ENCODE measurements at regions not wholly inside any gene's neighbourhood (a gene's known extent, or its start where the extent isn't known, plus 50 kb on each side); places are given as distances from the start of the nearest gene placed in this dataset.
"Not testable (repeated sequence)": the region's sequence is repeated elsewhere in the genome, so short reads cannot be mapped to it uniquely, and the experiment has no call there.

GRCh38 chr13:58991826-58992477 is 1171.8 kb downstream of the DIAPH3 start:
- DNase-seq (ENCODE audit: low spot score) = no peak

- no peak for DNase-seq (ENCODE audit: low spot score)
These were observed 1171.2 kb downstream of the DIAPH3 start for GRCh38 chr13:58992478-58993042.

- no peak for DNase-seq (ENCODE audit: low spot score)
These were observed 1169.7 kb downstream of the DIAPH3 start for GRCh38 chr13:58994077-58994476.

GRCh38 chr13:58994777-58995176 is 1169.0 kb downstream of the DIAPH3 start:
- no peak for DNase-seq (ENCODE audit: low spot score)

GRCh38 chr13:58998716-58999115 is 1165.0 kb downstream of the DIAPH3 start:
- DNase-seq (ENCODE audit: low spot score) = no peak

GRCh38 chr13:58999851-59000250 is 1163.9 kb downstream of the DIAPH3 start:
- no peak for DNase-seq (ENCODE audit: low spot score)

GRCh38 chr13:59000770-59001169 is 1163.0 kb downstream of the DIAPH3 start:
- no peak for DNase-seq (ENCODE audit: low spot score)

GRCh38 chr13:59012731-59013130 is 1151.0 kb downstream of the DIAPH3 start:
- no peak for DNase-seq (ENCODE audit: low spot score)

GRCh38 chr13:59016250-59016649 is 1147.5 kb downstream of the DIAPH3 start:
- DNase-seq (ENCODE audit: low spot score) = no peak

- no peak for DNase-seq (ENCODE audit: low spot score)
These were observed 1139.3 kb downstream of the DIAPH3 start for GRCh38 chr13:59024434-59024833.

GRCh38 chr13:59034198-59034597 is 1129.5 kb downstream of the DIAPH3 start:
- no peak for DNase-seq (ENCODE audit: low spot score)

- no peak for DNase-seq (ENCODE audit: low spot score)
These were observed 1124.9 kb downstream of the DIAPH3 start for GRCh38 chr13:59038824-59039223.

GRCh38 chr13:59043016-59043415 is 1120.7 kb downstream of the DIAPH3 start:
- no peak for DNase-seq (ENCODE audit: low spot score)

GRCh38 chr13:59047546-59047945 is 1116.2 kb downstream of the DIAPH3 start:
- no peak for DNase-seq (ENCODE audit: low spot score)

- DNase-seq (ENCODE audit: low spot score) = no peak
These were observed 1102.1 kb downstream of the DIAPH3 start for GRCh38 chr13:59061621-59062020.

- no peak for DNase-seq (ENCODE audit: low spot score)
These were observed 1099.7 kb downstream of the DIAPH3 start for GRCh38 chr13:59064042-59064441.

GRCh38 chr13:59076386-59076785 is 1087.3 kb downstream of the DIAPH3 start:
- DNase-seq (ENCODE audit: low spot score) = not testable (repeated sequence)

- DNase-seq (ENCODE audit: low spot score) = no peak
These were observed 1077.6 kb downstream of the DIAPH3 start for GRCh38 chr13:59086147-59086546.

GRCh38 chr13:59088716-59089115 is 1075.0 kb downstream of the DIAPH3 start:
- DNase-seq (ENCODE audit: low spot score) = no peak

- DNase-seq (ENCODE audit: low spot score) = no peak
These were observed 1069.5 kb downstream of the DIAPH3 start for GRCh38 chr13:59094181-59094580.

GRCh38 chr13:59099182-59099974 is 1064.3 kb downstream of the DIAPH3 start:
- no peak for DNase-seq (ENCODE audit: low spot score)

- DNase-seq (ENCODE audit: low spot score) = no peak
These were observed 1060.5 kb downstream of the DIAPH3 start for GRCh38 chr13:59103004-59103768.

Data from globus pallidus (tissue), 1 donor.